ENCODE measurements at regions not wholly inside any gene's neighbourhood (a gene's known extent, or its start where the extent isn't known, plus 50 kb on each side); places are given as distances from the start of the nearest gene placed in this dataset.

DNA sequence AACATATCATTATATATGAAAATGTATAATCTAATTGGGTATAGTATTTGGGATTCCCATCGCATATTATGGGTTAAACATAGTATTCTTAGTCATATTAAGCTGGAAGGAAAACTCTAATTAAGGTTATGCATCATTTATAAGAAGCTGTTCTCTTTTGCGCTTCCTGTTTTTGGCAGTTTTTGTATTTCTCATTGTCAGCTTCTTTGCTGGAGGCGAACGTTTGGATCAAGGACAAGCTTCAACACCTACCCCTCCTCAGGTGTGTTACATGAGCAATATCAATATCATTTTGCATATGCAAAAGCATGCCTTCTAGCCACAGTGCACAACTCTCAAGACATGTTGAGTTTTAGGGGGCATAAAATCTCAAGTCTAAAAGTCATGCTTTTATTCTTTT lies 439.8 kb downstream of the TDRD3 start:
- TF ChIP-seq CTCF (IDR thresholded peaks at IDR 0.05 in 4 of 5, conservative IDR thresholded peaks at IDR 0.05 in 1 of 5) (no peak), POLR2A (IDR thresholded peaks at IDR 0.05) (no peak)

All from gastrocnemius medialis (tissue), 4 donors.